GM19328 (cell line): ENCODE measurements at regions not wholly inside any gene's neighbourhood (a gene's known extent, or its start where the extent isn't known, plus 50 kb on each side); places are given as distances from the start of the nearest gene placed in this dataset.

Experiments used
- ATAC-seq: cut with Tn5 transposase; IDR thresholded peaks from one replicate; pipeline ENCODE4 v1.9.1; 2021; ENCODE audit warnings: mild to moderate bottlenecking, moderate library complexity; ENCODE audit not compliant: unreplicated experiment

DNA sequence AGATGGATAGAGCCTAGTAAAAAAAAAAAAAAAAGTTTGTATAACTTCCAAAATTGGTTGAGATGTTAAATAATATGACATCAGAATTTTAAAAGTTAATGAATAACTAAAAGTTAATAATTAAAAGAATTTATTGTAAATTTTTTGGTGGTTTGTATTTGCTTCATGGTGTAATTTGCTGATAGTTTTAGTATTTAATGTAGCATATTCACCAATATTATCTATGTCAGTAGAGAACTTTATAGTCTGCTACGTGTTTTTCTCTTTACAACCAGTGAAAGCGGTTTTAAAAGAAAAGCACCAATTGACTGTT, 51.8 kb upstream of the STEAP4 start:
- no peak for ATAC-seq

DNA sequence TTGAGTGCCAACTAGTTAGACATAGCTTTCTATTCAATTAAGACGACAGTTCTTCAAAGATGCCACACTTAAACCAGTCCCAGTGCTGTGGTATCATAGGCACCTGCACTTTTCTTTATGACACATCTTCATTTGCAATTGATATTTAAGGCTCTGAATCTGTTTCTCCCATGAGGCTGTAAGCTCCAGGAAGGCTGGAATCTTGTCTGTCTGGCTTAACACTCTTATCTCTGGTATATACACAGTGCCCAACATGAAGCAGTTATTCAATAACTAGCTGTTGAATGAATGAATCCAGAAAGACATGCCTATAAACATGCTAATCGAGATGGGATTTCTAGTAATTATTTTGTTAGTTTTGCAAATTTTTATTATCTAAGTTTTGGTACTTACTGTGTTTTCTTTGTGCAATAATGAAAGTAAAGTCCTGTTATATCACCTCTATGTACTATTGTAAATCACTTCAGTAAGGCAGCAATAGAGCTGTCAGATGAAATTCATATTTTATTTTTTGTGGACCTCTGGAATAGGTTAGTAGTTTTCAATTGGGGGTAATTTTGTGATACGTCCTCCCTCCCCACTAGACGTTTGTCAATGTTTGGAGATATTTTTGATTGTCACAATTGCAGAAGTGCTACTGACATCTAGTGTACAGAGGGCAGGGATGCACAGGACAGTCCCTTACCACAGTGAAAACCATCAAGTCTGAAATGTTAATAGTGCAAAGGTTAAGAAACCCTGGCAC, 51.3 kb upstream of the STEAP4 start:
- peak; percentile 70 for ATAC-seq

DNA sequence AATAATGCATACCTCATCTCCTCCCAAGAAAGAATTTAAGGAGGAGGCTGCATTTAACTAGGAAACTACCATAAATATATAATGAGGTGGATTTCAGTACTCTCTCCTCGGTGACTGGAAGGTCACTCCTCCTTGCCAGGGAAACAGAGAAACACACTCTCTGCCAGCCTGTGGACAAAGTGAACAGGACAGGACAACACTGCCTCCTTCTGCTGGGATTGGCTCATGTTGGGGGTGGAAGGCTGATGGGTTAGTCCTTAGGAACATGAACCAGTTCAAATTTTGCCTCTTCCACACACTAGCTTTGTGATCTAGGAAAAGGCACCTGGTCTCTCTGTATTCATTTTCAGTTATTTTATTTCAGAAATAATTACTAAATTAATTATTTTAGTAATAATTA, 50.6 kb upstream of the STEAP4 start:
- no peak for ATAC-seq
